Erythroblast (primary cell): ENCODE measurements at regions not wholly inside any gene's neighbourhood (a gene's known extent, or its start where the extent isn't known, plus 50 kb on each side); places are given as distances from the start of the nearest gene placed in this dataset.

ENCODE experiments used
- GATA1 ChIP-seq: IDR thresholded peaks from 2 replicates; pipeline ENCODE4 v1.6.1; 2011; ENCODE audit warnings: low read depth, mild to moderate bottlenecking, control low read depth, low read length, moderate library complexity
- POLR2A ChIP-seq: IDR thresholded peaks from 2 replicates; pipeline ENCODE4 v1.6.1; 2011; ENCODE audit warnings: mild to moderate bottlenecking, low read length

GRCh38 chr3:20846832-20847231, 660.8 kb upstream of the SGO1 start:
- TF ChIP-seq POLR2A (no peak), GATA1 (no peak)
